Esophagus muscularis mucosa (tissue), 4 donors: ENCODE measurements at regions not wholly inside any gene's neighbourhood (a gene's known extent, or its start where the extent isn't known, plus 50 kb on each side); places are given as distances from the start of the nearest gene placed in this dataset.

ENCODE experiments used
- DNase-seq: peaks from one replicate; pipeline ENCODE4 v3.0.0-alpha.2; 2017; ENCODE audit errors: extremely low spot score
- H3K27ac ChIP-seq, 4 donors: fragments of 200-600 bp; sonication (generic); replicated peaks in 1 of 4; 1 replicate in 3 of 4; 2 replicates in 1 of 4; pipeline ENCODE4 v1.5.1; 2016 to 2019; ENCODE audit warnings: mild to moderate bottlenecking in 1 of 4
- H3K27me3 ChIP-seq, 4 donors: fragments of 200-600 bp; sonication (generic); one replicate each; pipeline versions ENCODE4 v1.5.1 to v1.6.0; 2016 to 2019
- H3K36me3 ChIP-seq, 4 donors: fragments of 200-600 bp; sonication (generic); one replicate each; pipeline ENCODE4 v1.5.1; 2016 to 2019
- H3K4me1 ChIP-seq, 4 donors: fragments of 200-600 bp; sonication (generic); one replicate each; pipeline ENCODE4 v1.5.1; 2016 to 2019
- H3K4me3 ChIP-seq, 4 donors: fragments of 200-600 bp; sonication (generic); 1 replicate in 2 of 4; 2 replicates in 2 of 4; pipeline ENCODE4 v1.5.1; 2016 to 2019; ENCODE audit warnings: mild to moderate bottlenecking in 4 of 4, moderate library complexity in 1 of 4
- H3K9me3 ChIP-seq, 4 donors: fragments of 200-600 bp; sonication (generic); 1 replicate in 3 of 4; 2 replicates in 1 of 4; pipeline ENCODE4 v1.5.1; 2016 to 2019
- CTCF ChIP-seq, 3 experiments: fragments of 200-600 bp in 2 of 3; fragments of 450-650 bp in 1 of 3; sonication (generic) in 2 of 3; IDR thresholded peaks; one replicate each; pipeline ENCODE4 v1.5.1; 2017 to 2019; ENCODE audit warnings: antibody characterized with exemption in 3 of 3, mild to moderate bottlenecking in 2 of 3, moderate library complexity in 1 of 3
- EP300 ChIP-seq: sonication (generic); formaldehyde crosslinking; IDR thresholded peaks from one replicate; pipeline ENCODE4 v1.6.1; 2017; ENCODE audit warnings: antibody characterized with exemption
- POLR2A ChIP-seq: fragments of 450-650 bp; IDR thresholded peaks from one replicate; pipeline ENCODE4 v1.6.1; 2017; ENCODE audit warnings: antibody characterized with exemption, moderate library complexity, mild to moderate bottlenecking, low read depth
- POLR2AphosphoS5 ChIP-seq, 2 donors: sonication (generic); formaldehyde crosslinking; IDR thresholded peaks; one replicate each; pipeline ENCODE4 v1.6.1; 2017; ENCODE audit warnings: antibody characterized with exemption in 2 of 2
- WGBS: methylation state at CpG from one replicate; pipeline ENCODE4 v1.1.5; 2018; 5-methylcytosine and 5-hydroxymethylcytosine counted together
- intact Hi-C: fragments of 100-400 bp; cut with DNase I; formaldehyde crosslinking; loops from one replicate; pipeline ENCODE4 v1.15.1; 2023

DNA sequence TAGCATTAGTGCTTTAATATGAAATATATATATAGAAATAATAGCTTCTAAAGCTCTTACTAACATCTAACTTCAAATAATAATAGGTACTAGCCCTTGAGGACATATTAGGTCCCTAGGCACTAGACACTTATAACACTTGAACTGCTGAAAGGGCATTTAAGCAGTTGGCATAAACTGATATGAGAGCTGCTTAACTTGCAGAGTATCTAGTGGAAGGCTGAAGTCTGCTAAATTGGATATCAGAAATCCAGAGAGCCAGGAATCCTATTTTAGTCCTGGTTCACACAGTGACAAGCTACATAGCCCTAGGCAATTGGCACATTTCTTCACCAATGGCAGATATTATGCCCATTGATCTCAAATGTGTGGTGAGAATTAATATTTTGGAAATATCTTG lies 326.9 kb upstream of the UBE2E3 start:
- no peaks in the 10 kb centered on the region for H3K27me3 ChIP-seq
- intact Hi-C loops: no loop called here
- no peaks in the 10 kb centered on the region for H3K4me1 ChIP-seq
- H3K27ac ChIP-seq: no peak overlapping the region
- no peak overlapping the region for H3K4me3 ChIP-seq
- no peaks in the 10 kb centered on the region for H3K36me3 ChIP-seq
- TF ChIP-seq POLR2AphosphoS5 (IDR thresholded peaks at IDR 0.05) (no peak), EP300 (no peak), CTCF (IDR thresholded peaks at IDR 0.05) (no peak), POLR2A (no peak)
- no peak for DNase-seq
- no peaks in the 10 kb centered on the region for H3K9me3 ChIP-seq

DNA sequence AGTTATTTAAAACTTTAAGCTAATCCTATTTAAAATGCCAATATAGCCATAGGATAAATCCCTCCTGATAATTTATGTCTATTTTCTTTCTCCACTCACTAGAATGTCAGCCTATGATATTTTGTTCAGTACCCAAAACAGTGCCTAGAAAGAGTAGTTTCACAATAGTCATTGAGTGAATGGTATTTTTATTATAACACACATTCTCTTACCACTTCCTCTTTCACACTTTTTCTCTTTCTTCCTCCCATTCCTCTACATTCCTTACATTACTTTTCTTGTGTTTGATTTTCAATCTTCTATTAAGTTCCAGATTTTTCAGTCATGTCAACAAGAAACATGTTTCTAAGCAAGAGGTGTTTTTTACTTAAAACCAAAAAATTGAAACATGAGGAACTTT lies 327.6 kb upstream of the UBE2E3 start:
- Histone ChIP-seq H3K27ac (no peak overlapping the region), H3K9me3 (no peaks in the 10 kb centered on the region), H3K27me3 (no peaks in the 10 kb centered on the region), H3K36me3 (no peaks in the 10 kb centered on the region), H3K4me1 (peaks cover 0 to 2% (median 0%) of the 10 kb centered on the region in 4 donors), H3K4me3 (no peak overlapping the region)
- no peak for DNase-seq
- intact Hi-C loops: no loop called here
- TF ChIP-seq CTCF (IDR thresholded peaks at IDR 0.05) (no peak), POLR2A (no peak), EP300 (no peak), POLR2AphosphoS5 (IDR thresholded peaks at IDR 0.05) (no peak)

GRCh38 chr2:180651596-180651995 lies 328.8 kb upstream of the UBE2E3 start:
- peaks cover 0 to 12% (median 5%) of the 10 kb centered on the region in 4 donors for H3K4me1 ChIP-seq
- no peak overlapping the region for H3K4me3 ChIP-seq
- DNase-seq: no peak
- H3K36me3 ChIP-seq: no peaks in the 10 kb centered on the region
- H3K27ac ChIP-seq: no peak overlapping the region
- intact Hi-C loops: no loop called here
- 85% methylated on average over 8 of the region's 8 CpGs for WGBS
- no peaks in the 10 kb centered on the region for H3K9me3 ChIP-seq
- H3K27me3 ChIP-seq: no peaks in the 10 kb centered on the region
- no peak for TF ChIP-seq CTCF (IDR thresholded peaks at IDR 0.05)
- no peak for TF ChIP-seq POLR2AphosphoS5 (IDR thresholded peaks at IDR 0.05)
- TF ChIP-seq POLR2A: no peak
- no peak for TF ChIP-seq EP300

GRCh38 chr2:180647621-180648020 lies 332.8 kb upstream of the UBE2E3 start:
- Histone ChIP-seq H3K27ac (no peak overlapping the region), H3K36me3 (no peaks in the 10 kb centered on the region), H3K4me3 (no peak overlapping the region), H3K9me3 (no peaks in the 10 kb centered on the region), H3K27me3 (no peaks in the 10 kb centered on the region), H3K4me1 (peaks cover 0 to 12% (median 5%) of the 10 kb centered on the region in 4 donors)
- intact Hi-C loops: no loop called here
- TF ChIP-seq EP300: no peak
- TF ChIP-seq CTCF (IDR thresholded peaks at IDR 0.05): no peak
- no peak for TF ChIP-seq POLR2AphosphoS5 (IDR thresholded peaks at IDR 0.05)
- TF ChIP-seq POLR2A: no peak
- 21% methylated on average over 3 of the region's 3 CpGs for WGBS
- no peak for DNase-seq

DNA sequence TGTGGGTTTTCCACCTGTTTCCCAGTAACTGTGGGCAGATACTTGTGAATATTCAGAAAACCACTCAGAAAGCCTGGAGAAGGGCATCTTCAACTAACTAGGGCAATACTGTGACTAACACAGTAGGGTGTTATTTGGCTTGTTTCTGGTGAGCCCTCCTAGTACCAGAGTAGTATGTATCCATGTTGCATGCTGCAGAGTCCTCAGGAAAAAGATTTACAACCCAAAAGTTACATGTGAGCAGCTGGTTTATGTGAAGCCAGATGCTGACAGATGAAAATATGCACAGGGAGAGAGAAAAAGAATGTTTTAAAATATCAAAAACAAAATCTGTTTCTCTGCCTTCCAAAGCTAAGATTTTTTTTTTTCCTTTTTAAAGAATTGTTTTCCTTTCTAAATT lies 333.2 kb upstream of the UBE2E3 start:
- Histone ChIP-seq H3K4me1 (peaks cover 0 to 12% (median 5%) of the 10 kb centered on the region in 4 donors), H3K36me3 (no peaks in the 10 kb centered on the region), H3K27ac (no peak overlapping the region), H3K27me3 (no peaks in the 10 kb centered on the region), H3K4me3 (no peak overlapping the region), H3K9me3 (no peaks in the 10 kb centered on the region)
- TF ChIP-seq POLR2A (no peak), EP300 (no peak), CTCF (IDR thresholded peaks at IDR 0.05) (no peak)
- intact Hi-C loops: no loop called here
- DNase-seq: no peak
